HG02678 (cell line): ENCODE measurements at regions not wholly inside any gene's neighbourhood (a gene's known extent, or its start where the extent isn't known, plus 50 kb on each side); places are given as distances from the start of the nearest gene placed in this dataset.

ENCODE experiments used
- ATAC-seq: cut with Tn5 transposase; IDR thresholded peaks from one replicate; pipeline ENCODE4 v1.9.1; 2021; ENCODE audit warnings: mild to moderate bottlenecking, moderate library complexity; ENCODE audit not compliant: unreplicated experiment

DNA sequence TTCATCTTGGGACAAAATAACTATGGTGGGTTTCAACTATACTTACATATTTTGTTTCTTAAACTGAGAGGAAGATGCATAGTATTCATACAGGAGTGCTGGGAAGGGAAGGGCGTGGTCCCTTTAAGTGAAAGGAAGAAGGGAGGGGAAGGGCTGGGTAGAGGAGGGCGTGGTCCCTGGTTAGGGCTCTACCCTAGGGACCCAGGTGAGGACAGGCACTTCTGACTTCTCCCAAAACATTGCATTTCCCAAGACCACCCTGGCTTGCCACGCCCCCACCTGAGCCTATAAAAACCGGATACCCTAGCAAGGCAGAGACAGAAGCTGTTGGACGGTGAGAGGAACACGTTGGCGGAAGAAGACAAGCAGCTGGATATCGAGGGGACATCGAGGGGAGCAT is 157.6 kb upstream of the PLXNA4 start:
- no peak for ATAC-seq

DNA sequence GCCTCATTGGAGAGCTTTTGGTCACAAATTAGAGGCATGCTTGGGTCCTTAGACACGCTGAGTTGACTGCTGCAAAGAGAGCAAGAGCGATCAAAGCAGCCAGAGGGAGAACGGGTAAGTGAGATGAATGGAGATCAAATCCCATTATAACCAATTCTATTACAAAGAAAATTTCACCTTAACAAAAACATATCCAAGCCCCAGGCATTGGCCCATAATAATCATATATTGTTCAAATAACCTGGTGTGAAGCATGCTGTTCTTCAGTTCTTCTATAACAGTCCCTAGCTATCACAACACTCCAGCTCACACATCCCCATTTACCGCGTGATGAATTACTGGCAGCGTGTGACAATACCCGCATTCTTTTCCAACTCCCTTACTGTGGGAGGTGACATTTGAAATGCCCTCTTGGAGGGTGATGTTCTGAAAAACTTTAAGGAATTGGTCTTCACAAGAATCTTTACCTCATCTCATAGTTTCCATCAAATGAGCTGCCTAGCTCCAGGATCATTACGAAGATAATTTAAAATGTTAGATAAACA is 156.1 kb upstream of the PLXNA4 start:
- ATAC-seq: no peak

DNA sequence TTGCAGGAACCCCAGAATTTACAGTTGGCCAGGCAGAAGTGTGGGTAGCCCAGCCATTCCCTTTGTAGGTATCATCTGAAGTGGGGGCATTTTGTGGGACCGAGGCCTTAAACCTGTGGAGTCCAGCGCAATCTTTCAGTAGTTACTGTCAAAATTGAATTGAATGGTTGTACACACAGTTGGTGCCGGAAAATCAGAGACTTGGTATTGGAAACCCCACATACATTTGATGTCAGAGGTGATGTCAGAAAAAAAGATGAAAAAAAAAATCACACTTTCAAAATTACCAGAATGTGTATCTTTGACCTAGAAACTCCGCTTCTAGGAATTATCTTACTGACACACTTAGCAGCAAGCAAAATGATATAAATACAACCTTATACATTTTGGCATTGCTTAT is 153.8 kb upstream of the PLXNA4 start:
- ATAC-seq: no peak

DNA sequence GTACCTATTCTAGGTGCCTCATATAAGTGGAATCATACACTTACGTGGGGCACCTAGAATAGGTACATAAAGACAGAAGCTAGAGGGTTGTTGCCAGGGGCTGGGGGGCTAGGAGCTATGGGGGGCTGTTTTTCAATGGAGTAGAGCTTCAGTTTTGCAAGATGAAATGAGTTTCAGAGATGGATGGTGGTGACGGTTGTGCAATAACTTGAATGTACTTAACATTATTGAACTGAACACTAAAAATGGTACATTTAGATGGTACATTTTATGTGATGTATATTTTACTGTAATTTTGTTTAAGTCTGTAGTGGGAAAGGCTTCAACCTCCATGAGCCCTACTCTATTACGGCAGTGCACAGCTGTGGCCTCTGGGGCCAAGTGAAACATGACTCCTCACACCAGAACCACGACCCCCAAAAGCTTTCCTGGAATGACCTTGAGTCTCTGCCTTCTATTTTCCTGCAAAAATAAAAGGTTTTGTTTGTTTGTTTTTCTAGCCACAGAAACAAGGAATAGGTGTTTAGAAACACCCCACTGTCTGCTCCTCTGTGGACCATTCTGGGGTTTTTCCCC is 147.3 kb upstream of the PLXNA4 start:
- ATAC-seq: no peak

DNA sequence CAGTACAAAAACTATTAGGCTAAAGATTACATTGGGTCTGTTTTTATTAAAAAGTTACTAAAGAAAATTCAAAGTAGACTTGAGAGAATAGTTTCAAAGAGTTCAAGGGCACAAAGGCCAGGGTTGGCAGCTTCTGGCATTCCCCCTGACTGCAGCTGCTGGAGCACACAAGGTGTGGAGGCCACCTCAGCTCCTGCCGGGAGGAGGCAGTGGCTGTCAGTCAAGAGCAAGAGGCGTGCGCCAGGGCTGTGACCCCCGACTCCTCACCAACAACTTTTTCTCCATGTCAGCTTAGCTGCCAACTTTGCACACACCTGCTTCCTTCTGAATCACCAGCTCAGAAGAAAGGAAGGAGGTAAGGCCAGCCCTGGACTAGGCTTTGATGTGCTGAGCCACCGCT is 144.6 kb upstream of the PLXNA4 start:
- ATAC-seq: no peak

DNA sequence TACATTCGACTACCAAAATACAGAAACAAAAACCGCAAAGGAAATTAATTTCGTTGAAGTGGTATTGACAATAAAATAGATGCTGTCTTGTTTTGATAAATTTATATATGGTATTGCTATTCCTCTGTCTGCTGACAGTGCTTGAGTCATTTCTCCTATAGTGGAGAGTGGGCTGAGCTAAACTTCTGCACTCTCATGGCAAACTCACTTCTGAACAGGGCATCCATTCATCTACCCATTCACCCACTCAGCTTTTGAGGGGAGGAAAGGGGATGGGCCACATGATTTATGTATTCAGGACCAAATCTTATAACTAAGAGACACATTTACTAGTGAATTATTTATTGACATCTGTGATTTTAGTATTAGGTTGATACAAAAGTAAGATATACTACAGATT is 137.6 kb upstream of the PLXNA4 start:
- no peak for ATAC-seq

DNA sequence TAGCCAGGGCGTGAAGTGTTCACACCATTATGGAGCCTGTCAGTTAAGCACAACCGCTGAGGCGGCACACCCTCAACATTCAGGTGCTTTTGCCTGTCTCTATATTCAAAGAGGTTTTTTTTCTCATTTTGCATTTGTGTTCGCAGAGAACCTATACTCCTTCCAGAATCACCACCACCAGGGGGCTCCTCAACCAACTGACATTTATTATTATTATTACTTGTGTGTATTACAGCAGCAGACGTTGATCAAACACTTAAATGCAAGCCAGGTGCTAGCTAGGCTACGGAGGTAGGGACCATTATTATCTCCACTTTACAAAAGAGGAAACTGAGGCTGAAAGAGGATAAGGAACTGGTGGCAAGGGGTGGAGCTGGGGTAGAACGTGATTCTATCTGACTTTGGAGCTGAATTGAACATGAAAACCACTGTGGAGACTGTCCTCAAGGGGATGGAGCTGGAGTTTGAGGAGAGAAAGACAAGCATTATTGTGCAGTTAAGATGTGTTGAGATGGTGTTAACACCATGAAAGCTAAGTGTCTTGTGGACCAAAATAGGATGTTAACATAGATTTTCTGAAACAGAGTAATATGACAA is 133.8 kb upstream of the PLXNA4 start:
- no peak for ATAC-seq

DNA sequence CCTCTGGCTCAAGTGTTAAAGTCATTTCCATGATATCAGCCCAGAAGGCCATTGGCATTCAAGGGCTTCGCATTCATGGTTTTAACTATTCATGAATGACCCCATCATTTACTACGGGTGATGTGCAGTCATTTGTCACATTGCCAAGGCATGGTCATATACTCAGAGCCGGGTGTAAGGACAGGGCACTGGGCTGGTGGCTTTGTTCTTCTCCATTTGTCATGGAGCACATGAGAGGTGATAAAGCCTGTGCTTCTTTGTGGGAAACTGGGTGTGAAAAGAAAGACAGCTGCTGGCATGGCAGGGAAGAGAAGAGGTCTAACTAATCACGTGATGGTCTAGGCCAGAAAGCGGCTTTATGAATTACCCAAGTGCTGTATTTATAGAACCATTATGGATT is 132.2 kb upstream of the PLXNA4 start:
- ATAC-seq: no peak

DNA sequence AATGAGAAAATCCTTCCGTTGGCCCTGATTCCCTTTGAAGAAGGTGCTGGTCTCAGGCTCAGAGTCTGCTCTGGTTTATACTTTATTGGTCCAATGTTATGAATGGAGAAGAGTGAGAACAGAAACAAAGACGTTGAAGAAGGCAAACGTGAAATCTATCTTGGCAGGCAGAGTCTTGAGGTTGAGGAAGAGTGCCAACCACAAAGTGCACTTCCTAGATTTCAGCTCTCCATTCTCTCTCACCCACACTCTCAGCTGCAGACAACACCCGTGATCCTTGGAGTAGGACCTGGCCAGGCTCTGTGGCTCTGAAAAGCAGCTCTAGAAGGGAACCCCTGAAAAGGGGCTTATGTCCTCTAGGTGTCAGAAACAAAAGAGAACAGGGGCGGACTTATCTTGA is 128.9 kb upstream of the PLXNA4 start:
- no peak for ATAC-seq

DNA sequence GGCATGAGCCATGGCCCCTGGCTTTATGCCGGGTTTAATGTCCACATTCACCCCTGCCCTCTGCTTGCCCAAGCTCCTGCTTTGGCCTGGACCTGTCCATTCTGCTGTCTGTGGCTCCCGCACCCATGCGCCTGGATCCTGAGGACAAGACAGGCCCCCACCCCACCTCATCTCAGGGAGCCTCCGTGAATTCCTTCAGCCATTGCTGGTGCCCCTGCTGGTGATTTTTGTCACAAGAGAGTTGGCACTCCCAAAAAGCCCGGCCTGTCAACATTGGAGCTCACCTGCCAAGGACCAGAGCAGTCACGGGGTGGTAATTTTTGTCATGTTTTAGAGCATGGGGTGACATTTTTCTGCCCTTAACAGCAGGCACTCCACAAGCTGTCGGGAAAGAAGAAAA is 127.5 kb upstream of the PLXNA4 start:
- ATAC-seq: no peak

DNA sequence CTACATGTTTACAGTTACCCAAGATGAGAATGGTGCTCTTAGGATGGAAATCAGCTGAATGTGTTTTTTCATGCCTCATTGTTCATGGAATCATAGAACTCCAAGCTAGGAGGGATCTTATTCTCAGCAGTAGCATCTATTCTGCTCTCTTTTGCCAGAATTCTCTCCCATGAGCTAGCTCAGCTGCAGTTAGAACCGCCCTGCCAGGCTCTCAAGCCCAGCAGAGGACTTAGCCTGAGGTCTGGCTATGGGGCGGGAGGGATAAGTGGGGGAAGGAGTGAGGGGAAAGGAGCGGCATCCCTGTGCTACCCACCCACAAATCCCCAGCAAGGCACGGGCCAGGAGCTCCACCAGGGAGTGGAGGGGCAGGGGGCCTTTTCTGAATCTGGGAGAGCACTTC is 120.7 kb upstream of the PLXNA4 start:
- ATAC-seq: no peak

DNA sequence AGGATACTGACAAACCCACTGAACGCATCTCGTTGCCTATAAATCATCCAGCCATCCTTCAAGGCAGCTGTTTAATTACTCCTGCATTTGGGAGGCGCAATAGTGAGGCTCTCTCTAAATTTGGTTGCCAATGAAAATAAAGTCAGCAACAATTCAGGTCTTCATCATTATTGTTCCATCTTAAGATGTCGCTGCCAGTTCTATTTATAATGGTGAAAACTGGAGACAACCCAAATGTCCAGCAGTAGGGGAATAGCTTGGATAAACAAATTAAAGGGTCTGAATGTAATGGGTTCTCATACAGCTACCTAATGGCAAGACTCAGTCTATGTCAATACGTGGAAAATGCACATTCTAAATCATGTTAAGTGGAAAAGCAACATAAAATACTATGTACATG is 120.1 kb upstream of the PLXNA4 start:
- no peak for ATAC-seq

DNA sequence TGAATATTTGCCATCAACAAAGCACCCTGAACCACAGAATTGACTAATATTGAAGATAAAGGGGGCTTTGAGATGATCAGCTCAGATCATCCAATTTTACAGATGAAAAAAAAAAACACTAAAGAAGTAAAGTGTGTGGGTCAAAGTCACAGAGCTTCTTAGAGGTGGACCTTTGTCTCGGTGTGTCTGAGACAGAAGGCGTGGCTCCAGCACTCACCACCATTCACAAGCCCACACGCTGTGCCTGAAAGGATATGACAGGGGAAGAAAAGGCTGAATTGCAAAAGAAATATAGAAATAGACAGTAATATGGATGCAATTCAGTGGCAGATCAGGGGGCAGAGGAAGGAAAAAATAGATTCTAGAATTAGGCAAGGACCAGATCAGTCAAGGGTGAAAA is 114.9 kb upstream of the PLXNA4 start:
- no peak for ATAC-seq

DNA sequence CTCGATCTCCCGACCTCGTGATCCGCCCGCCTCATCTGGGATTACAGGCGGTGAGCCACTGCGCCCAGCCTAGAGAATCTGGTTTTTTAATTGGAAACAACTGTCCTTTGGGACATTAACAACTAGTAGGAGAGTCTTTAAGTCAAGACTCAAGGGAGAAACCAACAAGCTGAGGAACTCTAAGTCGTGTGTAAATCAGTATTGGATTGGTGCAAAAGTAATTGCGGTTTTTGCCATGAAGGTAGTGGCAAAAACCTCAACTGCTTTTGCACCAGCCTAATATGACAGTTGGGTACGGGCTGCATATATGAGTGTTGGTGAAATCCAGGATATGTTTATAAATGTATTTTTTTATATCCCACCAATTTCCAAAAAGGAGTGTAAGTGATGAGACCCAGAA is 113.9 kb upstream of the PLXNA4 start:
- no peak for ATAC-seq

DNA sequence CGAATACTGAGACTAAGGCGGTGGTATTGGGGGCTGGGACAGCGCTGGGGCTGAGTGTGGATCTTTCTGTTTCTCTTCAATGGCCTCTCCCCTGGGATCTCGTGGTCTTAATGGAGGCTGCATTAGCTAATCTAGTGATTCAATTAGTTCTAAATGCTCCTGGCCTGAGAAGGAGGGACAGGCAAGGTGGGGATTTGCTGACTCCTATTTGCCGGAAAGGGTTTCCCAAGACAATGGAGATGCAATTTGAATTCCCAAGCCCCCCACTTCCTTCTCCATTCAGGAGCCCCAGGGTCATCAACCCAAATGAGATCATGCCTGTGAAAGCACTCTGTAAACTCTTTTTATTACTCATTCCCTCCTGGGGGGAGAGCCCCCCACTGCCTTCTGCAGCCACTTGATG is 111.7 kb upstream of the PLXNA4 start:
- no peak for ATAC-seq

DNA sequence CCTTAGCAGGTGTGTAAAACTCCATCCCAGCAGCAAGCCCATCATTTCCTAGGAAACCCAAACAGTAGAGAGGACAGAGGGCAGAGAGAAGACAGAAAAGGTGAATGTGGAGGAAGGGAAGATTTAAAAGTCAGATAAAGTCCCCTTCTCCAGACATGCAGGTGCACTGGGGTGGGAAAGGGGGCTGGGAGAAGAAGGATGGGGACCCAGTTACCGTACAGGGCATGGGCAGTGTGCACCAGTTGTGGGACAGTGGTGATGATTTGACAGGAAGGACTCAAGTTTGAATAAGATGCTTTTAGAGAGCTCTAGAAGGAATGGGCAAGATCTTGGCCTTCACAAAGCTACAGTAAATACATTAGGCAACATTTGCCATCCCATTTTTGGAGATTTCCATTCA is 110.7 kb upstream of the PLXNA4 start:
- no peak for ATAC-seq

DNA sequence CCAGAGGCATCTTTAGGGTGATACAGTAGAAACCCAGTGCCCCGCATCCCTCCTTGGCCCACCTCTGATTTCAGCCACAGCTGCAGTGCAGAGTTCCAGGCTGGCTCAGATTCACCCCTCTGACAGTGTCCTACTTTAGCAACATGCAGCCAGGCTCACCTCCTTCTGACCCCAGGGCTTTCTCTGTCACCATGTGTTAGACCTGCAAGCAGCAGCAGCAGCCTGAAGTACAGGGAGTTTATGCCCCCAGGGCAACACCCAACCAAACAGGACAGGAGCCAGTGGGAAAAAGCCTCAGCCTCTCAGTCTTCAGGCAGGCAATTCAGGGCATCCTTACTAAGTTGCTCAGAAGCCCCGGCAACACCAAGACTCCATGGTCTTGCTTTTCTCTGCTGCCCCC is 109.0 kb upstream of the PLXNA4 start:
- ATAC-seq: no peak

DNA sequence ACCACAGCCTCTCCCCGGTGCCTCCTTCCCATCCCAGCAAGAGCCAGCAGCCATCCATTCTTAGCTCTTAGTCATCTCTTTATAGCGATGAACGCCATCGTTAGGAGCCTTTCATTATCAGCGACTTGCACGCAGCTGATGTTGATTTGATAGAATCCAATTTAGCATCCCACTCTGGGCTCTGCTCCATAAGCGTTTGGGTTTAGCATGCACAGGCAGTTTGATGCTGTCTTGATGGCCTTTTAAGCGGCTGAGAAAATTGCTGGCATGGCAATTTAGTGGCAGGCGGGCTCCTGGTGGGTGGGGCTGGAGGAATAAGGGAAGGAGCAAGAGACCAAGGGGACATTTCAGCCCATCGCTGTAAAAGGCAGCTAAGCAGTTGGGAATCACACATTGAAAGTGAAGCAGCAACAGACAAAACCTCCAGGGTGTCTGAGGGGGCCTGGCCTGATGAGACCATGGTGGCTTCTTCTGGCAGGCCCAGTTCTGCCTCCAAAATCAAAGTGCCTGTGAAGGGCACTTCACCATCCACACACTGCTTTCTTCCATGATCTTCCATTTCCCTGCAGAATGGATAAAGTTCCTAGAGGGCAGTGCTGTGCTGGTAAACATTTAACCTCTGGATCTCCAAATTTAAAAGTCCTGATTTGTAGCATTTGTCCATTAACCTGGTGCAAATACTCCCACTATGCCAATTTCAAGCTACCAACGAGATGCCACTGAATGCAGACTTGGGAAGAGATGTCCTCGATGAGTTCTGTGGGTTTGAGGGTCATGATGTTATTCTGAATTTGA is 107.8 kb upstream of the PLXNA4 start:
- ATAC-seq: no peak

DNA sequence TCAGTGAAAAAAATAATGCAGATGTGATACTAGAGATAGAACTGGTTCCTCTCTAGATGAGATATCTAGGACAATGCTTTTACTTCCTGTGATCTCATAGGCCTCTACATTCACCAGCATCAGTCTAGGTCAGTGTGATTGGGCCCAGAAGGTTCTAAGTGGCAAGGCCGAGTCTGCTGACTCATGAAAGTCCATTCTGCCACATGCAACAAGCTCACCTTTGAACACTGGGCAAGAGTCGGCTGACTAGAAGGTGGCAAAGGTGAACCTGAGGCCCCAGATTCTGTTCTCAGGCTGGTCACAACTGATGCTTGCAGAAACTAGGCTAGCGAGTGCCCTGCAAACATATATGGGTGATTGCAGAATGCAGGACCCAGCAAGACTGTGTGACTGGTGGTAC is 105.7 kb upstream of the PLXNA4 start:
- ATAC-seq: no peak

DNA sequence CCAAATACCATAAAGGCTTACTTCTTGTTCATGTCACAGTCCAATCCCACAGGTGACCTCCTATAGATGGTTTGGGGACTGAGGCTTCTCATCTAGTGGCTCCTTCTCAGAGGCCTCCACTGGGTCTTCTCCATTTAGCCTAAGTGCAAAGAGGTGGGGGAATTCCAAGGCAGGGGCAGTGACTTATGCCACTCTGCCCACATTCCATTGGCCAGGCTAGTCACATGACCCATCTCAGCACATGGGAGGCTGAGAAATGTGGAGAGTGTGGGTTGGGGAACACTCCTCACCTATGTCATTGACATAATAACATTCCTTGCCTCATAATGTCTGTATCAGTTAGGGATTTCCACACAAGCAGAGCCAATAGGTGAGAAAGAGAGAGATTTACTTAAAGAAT is 104.3 kb upstream of the PLXNA4 start:
- ATAC-seq: no peak

DNA sequence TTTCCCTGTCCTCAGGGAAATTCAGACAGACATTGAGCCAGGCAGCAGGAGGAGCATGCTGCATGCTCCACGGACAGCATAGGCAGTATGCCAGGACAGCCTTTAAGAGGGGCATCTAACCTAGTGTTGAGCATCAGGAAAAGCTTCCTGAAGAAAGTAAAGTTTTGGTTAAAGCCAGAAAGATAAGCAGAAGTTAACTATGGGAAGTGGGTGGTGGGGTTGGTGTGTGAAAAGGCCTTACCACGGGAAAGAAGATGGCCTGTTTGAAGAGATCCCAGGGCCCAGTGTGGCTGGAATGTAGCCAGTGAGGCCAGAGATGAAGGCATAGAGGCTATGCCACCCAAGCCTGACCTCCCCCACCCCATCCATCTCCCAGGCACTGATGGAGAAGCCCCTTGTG is 102.4 kb upstream of the PLXNA4 start:
- ATAC-seq: no peak

DNA sequence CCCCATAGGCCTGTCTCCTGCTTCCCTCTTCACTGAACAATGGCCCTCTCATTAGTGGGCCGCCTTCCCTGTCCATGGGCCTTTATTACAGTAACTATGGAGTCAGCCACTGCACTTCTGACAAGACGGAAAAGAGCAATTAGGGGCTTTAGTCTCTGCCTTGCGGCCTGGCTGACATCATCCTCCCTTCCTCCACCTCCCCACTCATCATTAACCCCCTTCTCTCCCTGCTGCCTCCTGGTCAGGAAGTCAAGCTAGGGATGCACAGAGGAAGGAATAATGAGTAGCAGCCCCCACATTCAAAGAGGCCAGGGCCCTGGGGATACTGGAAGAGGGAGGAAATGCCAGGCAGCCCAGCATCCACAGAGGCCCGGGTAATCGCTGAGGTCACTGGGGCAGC is 101.6 kb upstream of the PLXNA4 start:
- ATAC-seq: no peak
